ENCODE measurements at regions not wholly inside any gene's neighbourhood (a gene's known extent, or its start where the extent isn't known, plus 50 kb on each side); places are given as distances from the start of the nearest gene placed in this dataset.

- no peak overlapping the region for H3K4me3 Mint-ChIP-seq
- H3K27ac Mint-ChIP-seq = no peak overlapping the region
- WGBS, 2 experiments (ENCODE audit: insufficient coverage in 1 of 2, insufficient read length in 1 of 2) = 91% methylated on average over 4 of the region's 4 CpGs
- H3K27me3 ChIP-seq (ENCODE audit: control insufficient read depth, insufficient read depth, low read length, poor library complexity, severe bottlenecking) = no peaks in the 10 kb centered on the region
- no peak for DNase-seq
- H3K36me3 Mint-ChIP-seq (ENCODE audit: low read depth) = no peaks in the 10 kb centered on the region
- peaks cover 2% of the 10 kb centered on the region for H3K27me3 Mint-ChIP-seq (ENCODE audit: insufficient read depth)
- H3K4me1 Mint-ChIP-seq = peaks cover 1% of the 10 kb centered on the region
- H3K9ac ChIP-seq (ENCODE audit: extremely low read depth, low read length, poor library complexity, severe bottlenecking) = no peak overlapping the region
- no peaks in the 10 kb centered on the region for H3K9me3 ChIP-seq (ENCODE audit: control insufficient read depth, low read length)
- no peak overlapping the region for H3K4me3 ChIP-seq (ENCODE audit: low read length)
- H3K4me1 ChIP-seq (ENCODE audit: control insufficient read depth, insufficient read depth, low read length) = no peaks in the 10 kb centered on the region
- no peak overlapping the region for H3K27ac ChIP-seq (ENCODE audit: low read depth, low read length)
- no peaks in the 10 kb centered on the region for H3K9me3 Mint-ChIP-seq
- TF ChIP-seq CTCF (conservative IDR thresholded peaks at IDR 0.05) = no peak
- no peaks in the 10 kb centered on the region for H3K36me3 ChIP-seq (ENCODE audit: control insufficient read depth, insufficient read depth, low read length)
Measured at GRCh38 chr6:49151957-49152356, 311.1 kb downstream of the MMUT start.

- no peaks in the 10 kb centered on the region for H3K9me3 Mint-ChIP-seq
Measured at GRCh38 chr6:49151461-49151860, 311.6 kb downstream of the MMUT start.

GRCh38 chr6:49151033-49151432 is 312.0 kb downstream of the MMUT start:
- H3K27me3 Mint-ChIP-seq (ENCODE audit: insufficient read depth) = peaks cover 2% of the 10 kb centered on the region
- no peaks in the 10 kb centered on the region for H3K36me3 ChIP-seq (ENCODE audit: control insufficient read depth, insufficient read depth, low read length)
- no peaks in the 10 kb centered on the region for H3K9me3 Mint-ChIP-seq
- no peak overlapping the region for H3K4me3 ChIP-seq (ENCODE audit: low read length)
- no peak overlapping the region for H3K27ac Mint-ChIP-seq
- H3K4me1 Mint-ChIP-seq = peaks cover 5% of the 10 kb centered on the region
- TF ChIP-seq CTCF (conservative IDR thresholded peaks at IDR 0.05) = no peak
- no peak overlapping the region for H3K4me3 Mint-ChIP-seq
- H3K27ac ChIP-seq (ENCODE audit: low read depth, low read length) = no peak overlapping the region
- H3K4me1 ChIP-seq (ENCODE audit: control insufficient read depth, insufficient read depth, low read length) = no peaks in the 10 kb centered on the region
- no peak for DNase-seq
- H3K36me3 Mint-ChIP-seq (ENCODE audit: low read depth) = no peaks in the 10 kb centered on the region
- no peaks in the 10 kb centered on the region for H3K27me3 ChIP-seq (ENCODE audit: control insufficient read depth, insufficient read depth, low read length, poor library complexity, severe bottlenecking)
- WGBS, 2 experiments (ENCODE audit: insufficient coverage in 1 of 2, insufficient read length in 1 of 2) = 91 to 98% methylated on average over 7 to 13 of the region's 13 CpGs
- peaks cover 4% of the 10 kb centered on the region for H3K9me3 ChIP-seq (ENCODE audit: control insufficient read depth, low read length)
- no peak overlapping the region for H3K9ac ChIP-seq (ENCODE audit: extremely low read depth, low read length, poor library complexity, severe bottlenecking)

More at GRCh38 chr6:49151461-49151860, 311.6 kb downstream of the MMUT start:
- H3K4me3 Mint-ChIP-seq = no peak overlapping the region
- no peaks in the 10 kb centered on the region for H3K36me3 Mint-ChIP-seq (ENCODE audit: low read depth)
- no peak for DNase-seq
- H3K4me1 ChIP-seq (ENCODE audit: control insufficient read depth, insufficient read depth, low read length) = no peaks in the 10 kb centered on the region
- no peaks in the 10 kb centered on the region for H3K27me3 ChIP-seq (ENCODE audit: control insufficient read depth, insufficient read depth, low read length, poor library complexity, severe bottlenecking)
- H3K9me3 ChIP-seq (ENCODE audit: control insufficient read depth, low read length) = no peaks in the 10 kb centered on the region
- H3K4me1 Mint-ChIP-seq = peaks cover 5% of the 10 kb centered on the region
- WGBS, 2 experiments (ENCODE audit: insufficient coverage in 1 of 2, insufficient read length in 1 of 2) = 96 to 98% methylated on average over 3 of the region's 3 CpGs
- no peak for TF ChIP-seq CTCF (conservative IDR thresholded peaks at IDR 0.05)
- no peak overlapping the region for H3K4me3 ChIP-seq (ENCODE audit: low read length)
- peaks cover 2% of the 10 kb centered on the region for H3K27me3 Mint-ChIP-seq (ENCODE audit: insufficient read depth)
- no peaks in the 10 kb centered on the region for H3K36me3 ChIP-seq (ENCODE audit: control insufficient read depth, insufficient read depth, low read length)
- no peak overlapping the region for H3K27ac Mint-ChIP-seq
- no peak overlapping the region for H3K9ac ChIP-seq (ENCODE audit: extremely low read depth, low read length, poor library complexity, severe bottlenecking)
- H3K27ac ChIP-seq (ENCODE audit: low read depth, low read length) = no peak overlapping the region

All from endodermal cell (in vitro differentiated cells).